ENCODE measurements at regions not wholly inside any gene's neighbourhood (a gene's known extent, or its start where the extent isn't known, plus 50 kb on each side); places are given as distances from the start of the nearest gene placed in this dataset.

GRCh38 chr9:1757186-1757585 lies 258.0 kb upstream of the SMARCA2 start:
- Histone ChIP-seq H3K4me1 (no peaks in the 10 kb centered on the region), H3K27me3 (no peaks in the 10 kb centered on the region), H3K9me3 (no peaks in the 10 kb centered on the region), H3K27ac (no peak overlapping the region), H3K4me3 (no peak overlapping the region), H3K36me3 (no peaks in the 10 kb centered on the region)
- TF ChIP-seq CTCF (IDR thresholded peaks at IDR 0.05) (no peak), POLR2A (IDR thresholded peaks at IDR 0.05) (no peak)
- no peak for DNase-seq

DNA sequence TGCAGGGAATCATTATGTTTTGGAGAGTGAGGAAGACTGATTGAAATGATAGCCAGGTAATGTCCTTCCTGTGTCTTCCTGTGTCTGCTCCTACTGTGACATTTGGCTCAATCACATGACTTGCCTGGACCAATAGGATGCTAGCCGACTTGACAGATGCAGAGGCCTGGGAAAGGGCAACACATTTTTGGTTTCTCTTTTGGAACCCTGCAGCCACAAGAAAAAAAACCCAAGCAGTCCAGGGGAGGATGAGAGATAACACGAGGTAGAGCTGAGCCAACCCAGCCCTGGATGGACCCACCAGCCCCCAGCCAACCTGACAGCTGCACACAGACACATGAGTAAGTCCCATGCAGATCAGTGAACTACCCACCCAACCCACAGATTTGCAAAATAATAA lies 256.1 kb upstream of the SMARCA2 start:
- Histone ChIP-seq H3K9me3 (no peaks in the 10 kb centered on the region), H3K4me3 (no peak overlapping the region), H3K4me1 (no peaks in the 10 kb centered on the region), H3K36me3 (no peaks in the 10 kb centered on the region), H3K27me3 (no peaks in the 10 kb centered on the region), H3K27ac (no peak overlapping the region)
- DNase-seq: peak in 2 of 3 donors; percentile 64 to 72
- no peak for TF ChIP-seq CTCF (IDR thresholded peaks at IDR 0.05)

- no peak for DNase-seq
- no peaks in the 10 kb centered on the region for H3K27me3 ChIP-seq
- H3K36me3 ChIP-seq: no peaks in the 10 kb centered on the region
- TF ChIP-seq POLR2A (IDR thresholded peaks at IDR 0.05): no peak
- TF ChIP-seq CTCF (IDR thresholded peaks at IDR 0.05): no peak
- no peaks in the 10 kb centered on the region for H3K9me3 ChIP-seq
- H3K27ac ChIP-seq: no peak overlapping the region
- no peak overlapping the region for H3K4me3 ChIP-seq
- no peaks in the 10 kb centered on the region for H3K4me1 ChIP-seq
Measured at GRCh38 chr9:1759771-1760300, 255.3 kb upstream of the SMARCA2 start.

DNA sequence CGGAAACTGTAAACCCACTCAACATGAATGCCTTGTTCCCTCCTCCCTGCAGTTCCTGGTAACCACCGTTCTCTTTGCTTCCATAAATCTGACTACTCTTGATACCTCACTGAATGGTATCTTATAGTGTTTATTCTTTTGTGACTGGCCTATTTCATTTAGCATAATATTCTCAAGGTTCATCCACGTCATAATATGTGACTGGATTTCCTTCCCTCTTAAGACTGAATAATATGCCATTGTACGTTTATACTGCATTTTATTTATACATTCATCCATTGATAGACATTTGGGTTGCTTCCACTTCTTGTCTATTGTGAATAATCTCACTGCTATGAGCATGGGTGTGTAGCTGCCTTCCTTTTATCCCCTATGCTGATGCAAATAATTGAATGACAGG lies 253.3 kb upstream of the SMARCA2 start:
- DNase-seq: no peak
- no peaks in the 10 kb centered on the region for H3K36me3 ChIP-seq
- TF ChIP-seq POLR2A (IDR thresholded peaks at IDR 0.05): no peak
- no peak for TF ChIP-seq CTCF (IDR thresholded peaks at IDR 0.05)
- no peaks in the 10 kb centered on the region for H3K27me3 ChIP-seq
- H3K9me3 ChIP-seq: no peaks in the 10 kb centered on the region
- no peaks in the 10 kb centered on the region for H3K4me1 ChIP-seq
- H3K4me3 ChIP-seq: no peak overlapping the region
- H3K27ac ChIP-seq: no peak overlapping the region

- DNase-seq: no peak
- TF ChIP-seq CTCF (IDR thresholded peaks at IDR 0.05) (no peak), POLR2A (IDR thresholded peaks at IDR 0.05) (no peak)
- no peaks in the 10 kb centered on the region for H3K4me1 ChIP-seq
- H3K36me3 ChIP-seq: no peaks in the 10 kb centered on the region
- no peaks in the 10 kb centered on the region for H3K9me3 ChIP-seq
- no peaks in the 10 kb centered on the region for H3K27me3 ChIP-seq
- no peak overlapping the region for H3K4me3 ChIP-seq
- H3K27ac ChIP-seq: no peak overlapping the region
Measured at GRCh38 chr9:1766042-1766441, 249.1 kb upstream of the SMARCA2 start.

GRCh38 chr9:1768561-1768960 lies 246.6 kb upstream of the SMARCA2 start:
- no peaks in the 10 kb centered on the region for H3K36me3 ChIP-seq
- TF ChIP-seq POLR2A (IDR thresholded peaks at IDR 0.05) (no peak), CTCF (IDR thresholded peaks at IDR 0.05) (no peak)
- H3K27ac ChIP-seq: no peak overlapping the region
- no peaks in the 10 kb centered on the region for H3K9me3 ChIP-seq
- no peaks in the 10 kb centered on the region for H3K27me3 ChIP-seq
- no peaks in the 10 kb centered on the region for H3K4me1 ChIP-seq
- DNase-seq: no peak
- H3K4me3 ChIP-seq: no peak overlapping the region

All from Peyer's patch (tissue), 4 donors.